GM08714 (cell line): ENCODE measurements at regions not wholly inside any gene's neighbourhood (a gene's known extent, or its start where the extent isn't known, plus 50 kb on each side); places are given as distances from the start of the nearest gene placed in this dataset.
"Not testable (repeated sequence)": the region's sequence is repeated elsewhere in the genome, so short reads cannot be mapped to it uniquely, and the experiment has no call there.

Source experiments
- H3K4me3 ChIP-seq: fragments of 200-500 bp; sonication (Bioruptor generic); 2 replicates; pipeline ENCODE4 v1.5.1; 2014; ENCODE audit warnings: mild to moderate bottlenecking, low read length, inconsistent platforms
- ZNF274 ChIP-seq: IDR thresholded peaks from 2 replicates; pipeline ENCODE4 v1.6.1; 2012; ENCODE audit warnings: mild to moderate bottlenecking, low read depth, low read length

- H3K4me3 ChIP-seq, result no peak overlapping the region
- no peak for TF ChIP-seq ZNF274
Measured at GRCh38 chr12:127785540-127785939, 481.4 kb upstream of the TMEM132C start.

- no peak for TF ChIP-seq ZNF274
- no peak overlapping the region for H3K4me3 ChIP-seq
Measured at GRCh38 chr12:127785986-127786590, 480.9 kb upstream of the TMEM132C start.

GRCh38 chr12:127787544-127787943 is 479.4 kb upstream of the TMEM132C start:
- no peak for TF ChIP-seq ZNF274
- H3K4me3 ChIP-seq, result no peak overlapping the region

- no peak for TF ChIP-seq ZNF274
Measured at GRCh38 chr12:127790376-127790775, 476.6 kb upstream of the TMEM132C start.

GRCh38 chr12:127791217-127791616 is 475.8 kb upstream of the TMEM132C start:
- no peak overlapping the region for H3K4me3 ChIP-seq
- TF ChIP-seq ZNF274, result no peak

More at GRCh38 chr12:127790376-127790775, 476.6 kb upstream of the TMEM132C start:
- no peak overlapping the region for H3K4me3 ChIP-seq

GRCh38 chr12:127797918-127798317 is 469.1 kb upstream of the TMEM132C start:
- no peak for TF ChIP-seq ZNF274

GRCh38 chr12:127802271-127802670 is 464.7 kb upstream of the TMEM132C start:
- no peak for TF ChIP-seq ZNF274
- H3K4me3 ChIP-seq, result no peak overlapping the region

More at GRCh38 chr12:127797918-127798317, 469.1 kb upstream of the TMEM132C start:
- no peak overlapping the region for H3K4me3 ChIP-seq

- no peak for TF ChIP-seq ZNF274
Measured at GRCh38 chr12:127803545-127803944, 463.4 kb upstream of the TMEM132C start.

GRCh38 chr12:127809275-127809674 is 457.7 kb upstream of the TMEM132C start:
- no peak overlapping the region for H3K4me3 ChIP-seq
- TF ChIP-seq ZNF274, result no peak

More at GRCh38 chr12:127803545-127803944, 463.4 kb upstream of the TMEM132C start:
- no peak overlapping the region for H3K4me3 ChIP-seq

GRCh38 chr12:127810041-127810440 is 456.9 kb upstream of the TMEM132C start:
- no peak overlapping the region for H3K4me3 ChIP-seq
- no peak for TF ChIP-seq ZNF274

GRCh38 chr12:127810459-127810858 is 456.5 kb upstream of the TMEM132C start:
- H3K4me3 ChIP-seq, result not testable (repeated sequence)

- TF ChIP-seq ZNF274, result no peak
Measured at GRCh38 chr12:127811988-127812387, 455.0 kb upstream of the TMEM132C start.

GRCh38 chr12:127813147-127813546 is 453.8 kb upstream of the TMEM132C start:
- TF ChIP-seq ZNF274, result no peak

More at GRCh38 chr12:127811988-127812387, 455.0 kb upstream of the TMEM132C start:
- H3K4me3 ChIP-seq, result no peak overlapping the region

GRCh38 chr12:127819056-127819455 is 447.9 kb upstream of the TMEM132C start:
- TF ChIP-seq ZNF274, result no peak
- no peak overlapping the region for H3K4me3 ChIP-seq

More at GRCh38 chr12:127813147-127813546, 453.8 kb upstream of the TMEM132C start:
- H3K4me3 ChIP-seq, result no peak overlapping the region

GRCh38 chr12:127820271-127820670 is 446.7 kb upstream of the TMEM132C start:
- TF ChIP-seq ZNF274, result no peak
- no peak overlapping the region for H3K4me3 ChIP-seq

GRCh38 chr12:127820846-127821245 is 446.1 kb upstream of the TMEM132C start:
- H3K4me3 ChIP-seq, result no peak overlapping the region
- no peak for TF ChIP-seq ZNF274
